HG03095 (cell line): ENCODE measurements at regions not wholly inside any gene's neighbourhood (a gene's known extent, or its start where the extent isn't known, plus 50 kb on each side); places are given as distances from the start of the nearest gene placed in this dataset.
A peak's percentile ranks its signal among the peaks of the same experiment; 100 is the strongest.
"Not testable (repeated sequence)": the region's sequence is repeated elsewhere in the genome, so short reads cannot be mapped to it uniquely, and the experiment has no call there.

Source experiments
- ATAC-seq: cut with Tn5 transposase; IDR thresholded peaks from one replicate; pipeline ENCODE4 v1.9.1; 2021; ENCODE audit warnings: moderate library complexity; ENCODE audit not compliant: unreplicated experiment

DNA sequence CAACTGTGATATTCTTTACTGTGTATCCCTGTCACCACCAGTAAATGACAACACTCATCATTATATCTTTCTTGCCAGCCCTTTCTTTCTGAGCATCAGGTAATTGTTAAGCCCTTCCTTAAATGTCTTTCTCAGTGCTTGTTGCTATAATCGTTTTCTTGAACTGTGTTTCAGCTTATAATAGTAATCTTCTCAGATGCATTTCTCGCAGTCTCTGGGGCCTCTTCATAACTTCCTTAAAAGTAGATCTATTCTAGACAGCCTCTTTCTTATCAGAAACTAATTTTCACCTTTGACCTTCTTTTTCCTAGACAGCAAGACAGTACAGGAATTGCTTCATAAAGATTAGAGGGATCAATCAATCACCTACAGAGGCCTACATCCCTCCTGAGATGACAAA lies 648.1 kb downstream of the CPS1 start:
- ATAC-seq = peak; percentile 43

GRCh38 chr2:211204902-211205301 lies 648.5 kb downstream of the CPS1 start:
- no peak for ATAC-seq

DNA sequence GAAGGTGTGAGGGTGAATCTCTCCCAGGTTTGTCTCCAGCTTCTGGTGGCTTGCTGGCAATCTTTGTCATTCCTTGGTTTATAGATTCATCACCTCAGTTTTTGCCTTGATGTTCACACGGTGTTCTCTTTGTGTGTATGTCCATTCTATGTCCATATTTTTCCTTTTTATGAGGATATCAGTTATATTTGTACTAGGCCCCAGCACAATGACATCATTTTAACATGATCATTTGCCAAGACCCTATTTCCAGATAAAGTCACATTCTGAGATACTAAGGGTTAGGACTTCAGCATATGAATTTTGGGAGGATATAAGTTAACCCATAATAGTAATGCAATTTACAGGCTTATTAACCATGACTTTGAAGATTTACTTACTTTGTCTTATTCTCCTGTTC lies 649.0 kb downstream of the CPS1 start:
- ATAC-seq = no peak

DNA sequence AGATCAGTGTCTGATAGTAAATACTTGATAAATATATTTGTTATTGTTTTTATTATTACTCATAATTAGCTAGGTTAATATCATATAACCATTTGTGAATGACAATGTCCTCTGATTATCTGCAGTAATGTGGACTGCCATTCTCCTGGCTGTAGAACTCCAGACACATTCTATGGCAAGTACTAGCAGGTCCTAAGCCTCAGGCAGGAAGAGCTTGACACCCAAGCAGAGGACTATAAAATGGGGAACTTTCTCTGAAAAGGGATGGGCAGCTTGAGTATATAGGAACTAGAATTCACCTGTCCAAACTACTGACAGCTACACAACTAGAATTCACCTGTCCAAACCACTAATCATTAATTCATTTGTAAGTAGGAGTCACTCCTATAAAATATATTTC lies 649.4 kb downstream of the CPS1 start:
- no peak for ATAC-seq

GRCh38 chr2:211216221-211216620 lies 659.8 kb downstream of the CPS1 start:
- ATAC-seq = no peak

- ATAC-seq = not testable (repeated sequence)
Observed at GRCh38 chr2:211219548-211219947, 663.1 kb downstream of the CPS1 start.

- ATAC-seq = no peak
Observed at GRCh38 chr2:211225784-211226183, 669.4 kb downstream of the CPS1 start.

DNA sequence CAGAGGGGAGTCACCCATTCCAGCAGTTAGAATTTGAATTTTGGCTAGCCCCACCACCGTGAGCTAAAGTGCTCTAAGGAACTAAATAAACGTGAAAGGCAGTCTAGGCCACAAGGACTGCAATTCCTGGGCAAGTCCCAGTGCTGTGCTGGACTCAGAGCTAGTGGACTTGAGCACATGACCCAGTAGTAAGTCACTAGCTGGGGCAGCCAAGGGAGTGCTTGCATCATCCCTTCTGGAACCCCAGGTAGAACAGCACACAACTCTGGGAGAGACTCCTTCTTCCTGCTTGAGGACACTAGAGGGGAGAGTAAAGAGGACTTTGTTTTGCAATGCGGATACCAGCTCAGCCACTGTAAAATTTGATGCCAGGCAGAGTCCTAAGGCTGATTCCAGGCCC lies 672.2 kb downstream of the CPS1 start:
- ATAC-seq = no peak

GRCh38 chr2:211237586-211238275 lies 681.3 kb downstream of the CPS1 start:
- no peak for ATAC-seq

DNA sequence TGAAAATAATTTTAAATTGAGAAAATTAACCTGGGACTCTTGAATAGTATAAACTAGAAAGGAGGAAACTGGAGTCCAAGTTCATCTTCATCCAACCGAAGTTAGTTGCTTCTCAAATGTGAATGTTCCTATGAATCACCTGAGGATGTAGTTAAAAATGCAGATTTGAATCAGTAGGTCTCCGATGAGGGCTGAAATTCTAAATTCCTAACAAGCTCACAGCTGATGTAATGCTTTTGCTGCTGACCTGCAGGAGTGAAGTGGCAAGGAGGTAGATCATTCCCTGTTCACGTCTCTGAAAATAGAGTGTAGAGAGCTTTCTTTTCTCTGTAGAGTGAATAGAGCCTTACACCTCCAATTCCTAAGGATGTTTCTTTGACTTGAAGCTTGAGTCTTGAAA lies 685.5 kb downstream of the CPS1 start:
- ATAC-seq = no peak

DNA sequence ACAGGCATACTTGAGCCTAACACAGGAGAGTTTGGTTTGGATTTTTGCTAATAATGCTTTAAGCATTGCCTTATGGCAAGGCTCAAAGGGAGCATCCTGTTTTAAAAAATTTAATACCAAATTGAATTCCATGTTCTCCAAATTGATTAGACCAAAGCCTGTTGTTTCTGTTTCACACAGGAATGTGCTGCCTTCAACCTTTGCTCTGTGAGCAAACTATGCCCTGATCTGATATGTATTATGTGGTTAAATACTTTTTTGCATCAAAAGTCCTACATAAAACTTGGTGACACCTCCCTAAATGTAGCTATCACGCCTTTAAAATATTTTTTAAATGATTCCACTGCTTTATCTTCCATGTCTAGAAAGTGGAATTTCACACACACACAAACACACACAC lies 691.4 kb downstream of the CPS1 start:
- no peak for ATAC-seq

DNA sequence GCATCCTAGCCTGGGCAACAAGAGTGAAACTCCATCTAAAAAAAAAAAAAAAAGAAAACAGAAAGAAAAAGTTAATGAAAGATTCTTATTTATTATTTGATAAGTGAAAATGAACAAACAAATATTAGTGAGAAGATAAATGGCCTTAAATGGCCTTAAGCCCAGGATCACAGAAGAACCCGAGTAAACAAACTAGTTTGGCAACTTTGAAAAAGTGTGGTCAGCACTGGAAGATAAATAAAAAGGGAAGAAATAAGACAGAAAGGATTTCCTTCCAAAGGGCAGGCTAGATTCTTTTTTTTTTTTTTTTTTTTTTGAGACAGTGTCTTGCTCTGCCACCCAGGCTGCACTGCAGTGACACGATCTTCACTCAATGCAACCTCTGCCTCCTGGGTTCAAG lies 692.4 kb downstream of the CPS1 start:
- ATAC-seq = no peak

GRCh38 chr2:211251016-211251415 lies 694.6 kb downstream of the CPS1 start:
- ATAC-seq = no peak

GRCh38 chr2:211258646-211259335 lies 702.4 kb downstream of the CPS1 start:
- ATAC-seq = no peak

- no peak for ATAC-seq
Observed at GRCh38 chr2:211259831-211260476, 703.6 kb downstream of the CPS1 start.

GRCh38 chr2:211270257-211270656 lies 713.9 kb downstream of the CPS1 start:
- no peak for ATAC-seq

DNA sequence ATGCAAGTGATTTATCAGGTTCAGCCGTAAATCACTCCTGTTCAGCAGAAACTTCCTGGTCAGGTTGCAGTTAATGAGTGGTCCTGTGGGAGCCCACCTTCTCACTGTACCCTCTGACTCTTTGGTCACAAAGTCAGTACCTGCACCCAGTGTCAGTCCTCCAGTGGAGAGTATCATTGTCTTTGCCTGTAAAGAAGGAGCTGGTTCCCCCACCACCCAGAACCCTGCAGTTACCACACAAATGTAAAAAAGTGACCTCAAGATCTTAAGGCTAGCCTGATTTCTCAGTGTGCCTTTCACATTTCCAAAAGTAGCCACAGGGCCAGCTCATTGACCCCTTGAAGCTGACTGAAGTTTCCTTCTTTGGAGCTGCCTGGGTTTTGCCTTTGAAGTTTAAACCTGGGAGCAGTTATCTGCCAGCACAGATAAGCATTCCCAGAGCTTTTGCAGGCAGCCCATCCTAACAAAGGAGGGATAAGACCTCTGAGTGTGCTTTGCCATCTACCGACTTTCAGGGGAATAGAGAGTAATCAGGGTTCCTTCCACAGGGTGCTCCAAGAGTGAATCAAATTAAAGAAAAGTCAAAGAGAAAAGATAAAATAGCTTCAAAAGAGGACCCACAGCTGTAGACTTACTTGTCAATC lies 725.2 kb downstream of the CPS1 start:
- ATAC-seq = no peak

GRCh38 chr2:211302676-211303075 lies 746.3 kb downstream of the CPS1 start:
- no peak for ATAC-seq

DNA sequence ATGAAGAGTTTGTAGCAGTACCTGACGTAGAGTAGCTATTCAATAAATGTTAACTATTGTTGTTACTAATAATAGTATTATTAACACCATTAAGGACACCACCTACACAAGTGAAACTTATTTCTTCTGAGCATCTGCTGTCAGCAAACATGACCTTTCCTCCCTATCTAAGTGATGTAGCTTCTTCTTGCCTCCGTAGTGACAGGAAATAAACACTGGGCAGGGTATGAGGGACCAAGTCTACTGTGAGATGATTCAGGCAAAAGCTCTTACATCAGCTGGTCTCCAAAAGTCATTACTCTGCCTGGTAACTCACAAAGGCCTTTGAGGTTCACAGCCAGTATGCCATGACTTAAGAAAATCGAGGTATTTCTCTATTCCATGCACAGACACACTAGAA lies 750.5 kb downstream of the CPS1 start:
- ATAC-seq = no peak
